ENCODE measurements at regions not wholly inside any gene's neighbourhood (a gene's known extent, or its start where the extent isn't known, plus 50 kb on each side); places are given as distances from the start of the nearest gene placed in this dataset.

- DNase-seq (ENCODE audit: low read depth in 2 of 2), result no peak
Observed at GRCh38 chr5:167725741-167726140, 565.7 kb upstream of the WWC1 start.

DNA sequence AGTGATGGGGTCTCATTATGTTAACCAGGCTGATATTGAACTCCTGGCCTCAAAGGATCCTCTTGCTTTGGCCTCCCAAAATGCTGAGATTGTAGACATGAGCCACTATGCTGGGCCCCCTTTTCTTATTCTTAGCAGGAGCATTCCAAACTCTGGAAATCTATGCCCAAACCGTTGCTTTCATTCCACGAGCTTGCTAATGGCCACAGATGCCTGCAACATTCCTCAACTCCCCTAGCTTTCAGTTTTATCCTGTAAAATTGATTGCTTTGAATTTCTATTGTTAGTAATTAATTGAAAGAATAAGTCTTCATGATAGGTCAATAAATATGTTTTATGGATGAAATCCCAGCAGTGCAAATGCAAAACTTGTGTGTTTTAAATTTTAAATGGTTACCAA, 564.8 kb upstream of the WWC1 start:
- DNase-seq (ENCODE audit: low read depth in 2 of 2), result no peak

DNA sequence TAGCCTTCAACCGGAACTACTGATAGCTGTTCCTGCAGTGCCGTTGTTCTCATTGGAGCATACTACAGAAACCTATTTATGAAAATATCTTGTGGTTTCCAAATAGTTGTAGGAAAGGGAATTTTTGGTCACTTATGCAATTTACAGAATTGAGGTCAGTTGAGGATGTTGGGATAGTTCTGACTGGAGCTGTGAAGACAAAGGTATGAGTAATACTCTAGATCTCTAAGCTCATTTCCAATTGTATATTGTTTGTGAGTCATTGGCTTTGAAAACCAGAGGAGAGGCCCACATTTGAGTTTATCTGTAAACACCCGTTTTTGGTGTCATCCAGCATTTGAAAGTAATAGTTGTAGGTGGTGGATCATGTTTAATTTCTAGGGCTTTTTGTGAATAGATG, 561.3 kb upstream of the WWC1 start:
- no peak for DNase-seq (ENCODE audit: low read depth in 2 of 2)

GRCh38 chr5:167730656-167731055, 560.8 kb upstream of the WWC1 start:
- DNase-seq (ENCODE audit: low read depth in 2 of 2), result no peak

DNA sequence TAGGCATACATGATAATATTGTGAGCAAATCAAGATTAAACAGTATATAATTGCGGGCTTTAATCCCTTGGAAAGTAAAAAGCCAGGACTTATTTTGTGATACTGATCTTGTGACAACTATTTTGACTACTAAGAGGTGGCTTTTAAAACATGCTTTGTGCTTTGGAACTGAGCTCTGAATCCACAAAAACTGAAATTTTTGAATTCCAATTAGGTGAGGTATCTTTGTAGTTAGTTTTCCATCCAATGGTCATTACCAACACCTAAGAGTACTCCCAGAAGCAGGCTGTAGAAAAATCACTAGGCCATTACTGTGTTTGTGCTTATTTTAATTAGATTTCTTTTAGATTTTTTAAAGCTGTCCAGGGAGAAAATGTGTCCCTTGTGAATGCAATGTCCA, 559.5 kb upstream of the WWC1 start:
- DNase-seq (ENCODE audit: low read depth in 2 of 2), result no peak

DNA sequence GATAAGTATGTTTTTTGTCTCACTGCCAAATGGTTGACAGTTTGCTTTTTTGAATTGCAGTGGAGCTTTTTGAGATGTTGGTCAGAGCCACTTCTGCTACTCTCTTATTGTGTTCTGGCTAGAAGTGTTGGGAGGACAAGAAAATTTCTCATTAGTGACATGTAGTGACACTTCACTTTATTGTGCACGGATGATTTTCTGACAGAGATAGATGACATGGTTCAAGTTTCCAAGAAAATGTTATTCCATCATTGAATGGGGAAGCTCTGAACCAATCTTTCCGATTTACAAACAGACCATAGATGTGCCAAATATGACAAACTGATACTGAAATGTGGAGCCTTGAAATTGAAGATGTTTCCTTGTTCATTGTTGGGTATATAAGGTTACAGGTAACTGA, 558.9 kb upstream of the WWC1 start:
- no peak for DNase-seq (ENCODE audit: low read depth in 2 of 2)

DNA sequence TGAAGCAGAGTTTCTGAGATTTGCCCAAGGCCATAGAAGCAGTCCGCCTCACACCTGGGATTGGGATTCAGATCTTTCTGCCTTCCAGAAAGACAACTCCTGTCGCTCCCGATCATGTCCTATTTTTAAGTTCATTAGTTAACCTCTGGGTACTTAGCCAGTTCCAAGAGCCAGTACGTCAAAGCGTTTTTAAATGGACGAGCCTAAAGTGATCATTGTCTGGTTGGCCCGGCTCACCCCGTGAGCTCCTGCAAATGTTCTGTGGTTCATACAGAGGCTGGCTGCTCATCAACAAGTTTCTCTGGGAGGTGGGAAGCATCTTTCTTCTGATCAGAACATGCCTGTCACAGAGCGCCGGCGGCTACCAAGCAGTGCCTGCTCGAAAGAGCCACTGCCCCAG, 554.5 kb upstream of the WWC1 start:
- DNase-seq (ENCODE audit: low read depth in 2 of 2), result no peak

DNA sequence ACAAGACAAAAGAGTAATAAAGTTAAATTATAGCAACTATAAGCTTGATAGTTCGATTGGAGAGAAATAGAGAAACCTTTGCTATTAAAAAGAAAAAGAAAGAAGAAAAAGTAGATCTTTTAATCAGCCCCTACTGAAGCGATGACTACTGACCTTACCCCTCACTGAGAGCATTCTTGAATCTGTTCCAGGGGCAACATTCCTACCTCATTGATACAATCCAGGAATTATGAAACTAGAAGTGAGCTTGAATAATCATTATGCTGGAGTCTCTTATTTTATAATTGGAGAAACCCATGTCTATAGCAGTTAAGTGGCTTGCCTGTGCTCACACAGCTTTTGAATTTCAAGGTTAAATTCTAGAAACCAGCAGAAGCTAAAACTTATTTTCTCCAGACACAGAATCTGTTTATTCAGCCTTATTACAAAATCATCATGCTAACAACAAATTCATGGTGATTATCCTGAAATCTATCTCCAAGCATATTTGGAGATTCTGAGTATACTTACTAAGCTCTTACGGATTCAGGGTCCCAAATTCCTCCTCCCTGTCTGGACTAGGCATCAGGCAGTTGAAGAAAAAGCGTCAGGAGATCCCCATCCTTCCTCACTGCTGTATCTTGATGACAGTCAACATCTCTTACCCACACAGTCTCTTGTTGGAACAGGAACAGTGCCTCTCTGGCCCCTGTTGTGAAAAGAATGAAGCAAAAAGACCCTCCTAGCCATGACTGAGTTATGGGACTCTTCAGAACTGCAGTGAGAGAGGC, 547.6 kb upstream of the WWC1 start:
- no peak for DNase-seq (ENCODE audit: low read depth in 2 of 2)

DNA sequence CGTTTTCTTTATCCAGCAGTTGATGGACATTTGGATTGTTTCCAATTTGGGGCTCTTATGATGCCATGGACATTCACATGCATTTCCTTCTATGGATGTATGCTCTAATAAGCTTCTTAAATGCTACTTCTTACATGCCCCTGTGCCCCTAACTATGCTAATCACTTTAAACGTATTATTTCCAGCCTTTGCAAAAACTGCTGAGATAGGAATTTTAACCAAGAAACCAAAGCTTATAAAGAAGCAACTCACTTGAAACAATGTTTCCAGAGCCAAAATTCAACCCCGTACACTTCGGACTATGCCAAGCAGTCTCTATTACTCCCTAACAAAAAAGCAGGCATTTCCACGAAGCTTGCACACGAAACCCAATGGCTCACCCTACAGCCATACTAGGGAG, 545.6 kb upstream of the WWC1 start:
- DNase-seq (ENCODE audit: low read depth in 2 of 2), result no peak

DNA sequence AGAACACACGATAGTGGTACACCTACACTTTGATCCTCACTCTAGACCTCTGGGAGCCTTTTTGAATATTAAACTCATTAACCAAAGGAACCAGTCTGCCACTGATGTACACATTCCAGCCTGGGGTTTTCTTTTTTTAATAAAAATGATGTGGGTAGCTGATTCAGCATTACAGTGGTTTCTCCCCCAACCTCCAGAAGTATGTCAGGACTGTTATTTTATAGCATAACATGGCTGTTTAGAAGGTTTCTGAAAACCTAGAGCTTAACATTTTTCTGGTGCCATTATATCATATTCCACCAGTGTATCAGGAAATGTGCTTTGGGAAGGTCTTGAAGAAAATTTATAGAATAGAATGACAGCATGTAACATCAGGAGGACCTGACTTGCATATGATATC, 540.9 kb upstream of the WWC1 start:
- no peak for DNase-seq (ENCODE audit: low read depth in 2 of 2)

- DNase-seq (ENCODE audit: low read depth in 2 of 2), result no peak
Observed at GRCh38 chr5:167752936-167753335, 538.5 kb upstream of the WWC1 start.

DNA sequence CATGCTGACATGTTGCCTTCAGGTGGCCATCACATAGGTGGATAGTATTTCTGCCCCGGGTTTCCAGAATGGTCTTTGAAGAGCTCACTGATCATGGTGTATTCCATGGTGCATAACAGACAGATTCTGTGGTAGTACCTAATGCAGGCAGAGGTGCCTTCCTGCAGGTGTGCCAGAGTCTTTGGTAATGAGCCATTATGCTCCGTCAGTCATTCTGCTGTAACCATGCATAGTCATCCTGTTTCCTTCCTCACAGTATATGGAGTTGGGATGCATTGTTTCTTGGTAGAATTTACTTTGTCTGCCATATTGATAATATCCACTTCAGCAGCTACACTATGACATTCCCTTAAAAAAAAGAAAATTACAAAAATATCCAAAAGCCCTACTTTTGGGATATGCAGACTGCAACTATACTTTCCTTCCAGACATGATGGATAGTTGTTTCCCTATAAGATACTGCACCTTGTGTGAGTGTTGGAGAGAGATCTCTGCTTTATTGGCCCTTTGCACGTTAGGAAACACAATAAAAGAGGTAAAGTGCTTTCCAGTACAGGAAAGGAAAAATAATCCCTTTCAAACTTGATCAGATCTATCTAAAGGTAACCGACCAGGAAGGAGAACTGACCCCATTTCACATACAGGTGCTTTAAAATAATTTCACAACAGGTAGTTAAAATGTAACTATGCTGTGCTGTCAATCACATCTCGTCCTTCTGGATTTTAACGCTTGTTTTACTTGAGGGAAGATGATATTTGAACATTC, 537.5 kb upstream of the WWC1 start:
- no peak for DNase-seq (ENCODE audit: low read depth in 2 of 2)

GRCh38 chr5:167754501-167755021, 536.9 kb upstream of the WWC1 start:
- DNase-seq (ENCODE audit: low read depth in 2 of 2), result no peak

- no peak for DNase-seq (ENCODE audit: low read depth in 2 of 2)
Observed at GRCh38 chr5:167755420-167755819, 536.0 kb upstream of the WWC1 start.

DNA sequence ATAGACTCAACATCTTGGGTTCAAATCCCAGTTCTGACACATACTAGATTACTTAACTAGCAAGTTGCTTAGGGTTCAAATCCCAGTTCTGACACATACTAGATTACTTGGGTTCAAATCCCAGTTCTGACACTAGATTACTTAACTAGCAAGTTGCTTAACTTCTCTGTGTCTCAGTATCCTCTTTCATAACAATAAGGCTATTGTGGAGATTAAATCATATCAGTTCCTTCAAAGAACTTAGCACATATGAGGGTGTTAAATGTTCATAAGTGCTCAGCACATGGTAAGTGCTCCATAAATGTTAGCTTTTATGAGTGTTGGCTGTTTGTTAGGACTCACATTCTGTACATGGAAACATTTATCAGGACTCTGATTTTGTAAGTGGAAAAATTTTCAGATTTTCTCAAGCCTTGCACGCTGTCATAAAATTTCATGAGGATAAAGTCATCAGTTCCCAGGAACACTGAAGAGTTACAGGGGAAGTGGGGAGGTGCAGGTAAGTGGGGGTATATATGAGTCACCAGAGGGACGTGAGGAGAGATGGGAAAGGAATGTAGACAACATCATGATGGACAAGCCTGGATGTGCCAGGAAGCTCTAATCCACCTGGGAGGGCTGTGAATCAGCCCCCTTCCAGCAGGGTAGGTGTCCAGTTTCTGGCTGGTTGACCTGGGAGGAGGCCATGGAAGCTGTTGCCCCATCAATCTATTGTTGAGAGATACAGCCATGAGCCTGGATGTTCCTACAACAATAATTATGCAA, 532.2 kb upstream of the WWC1 start:
- DNase-seq (ENCODE audit: low read depth in 2 of 2), result no peak

DNA sequence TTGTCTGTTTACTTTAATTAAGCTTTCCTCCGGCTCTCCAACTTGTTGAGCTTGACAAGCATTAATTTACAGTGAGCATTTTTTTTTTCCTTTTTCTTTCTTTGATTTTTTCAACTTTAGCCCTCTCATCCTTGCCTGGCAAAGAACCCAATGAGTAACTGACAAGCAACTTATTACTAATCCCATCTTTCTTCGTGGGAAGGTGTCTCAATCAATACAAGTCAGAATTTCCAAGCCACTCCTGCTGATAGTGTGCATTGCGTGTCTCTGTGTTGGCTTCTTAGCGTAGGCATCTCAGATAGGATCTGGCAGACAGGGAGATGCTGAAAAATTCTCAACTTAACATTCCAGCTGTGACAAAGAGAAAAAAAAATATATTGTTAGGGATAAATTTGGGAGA, 527.7 kb upstream of the WWC1 start:
- DNase-seq (ENCODE audit: low read depth in 2 of 2), result no peak

DNA sequence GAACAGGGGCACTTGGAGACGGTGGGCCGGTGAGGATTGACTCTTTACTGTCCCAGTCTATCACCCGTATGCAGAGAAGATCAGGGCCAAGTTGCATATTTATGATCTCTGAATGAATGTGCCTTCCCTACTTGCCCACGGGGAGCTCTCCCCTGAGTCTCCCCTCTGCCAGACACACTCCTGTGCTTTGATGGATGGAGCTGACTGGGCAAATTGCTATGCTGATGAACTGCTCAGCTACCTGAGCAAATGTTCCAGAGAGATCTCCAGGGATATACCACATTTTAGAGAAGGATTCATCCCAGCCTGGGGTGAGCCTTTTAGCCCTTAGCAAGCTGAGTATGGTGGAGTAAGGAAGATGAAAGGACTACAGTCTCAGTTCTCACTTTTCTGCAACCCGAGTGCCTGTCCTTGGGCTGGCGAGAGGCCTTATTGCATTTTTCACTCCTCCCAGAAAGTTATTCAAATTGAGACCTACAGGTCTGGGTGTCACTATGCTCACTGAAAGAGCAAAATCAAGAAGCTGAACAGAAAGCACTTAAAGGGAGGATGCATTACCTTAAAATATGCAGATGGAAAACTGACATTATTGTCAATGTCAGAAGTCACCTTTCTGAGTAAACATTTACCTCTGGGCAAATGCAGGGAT, 526.7 kb upstream of the WWC1 start:
- DNase-seq (ENCODE audit: low read depth in 2 of 2), result no peak

DNA sequence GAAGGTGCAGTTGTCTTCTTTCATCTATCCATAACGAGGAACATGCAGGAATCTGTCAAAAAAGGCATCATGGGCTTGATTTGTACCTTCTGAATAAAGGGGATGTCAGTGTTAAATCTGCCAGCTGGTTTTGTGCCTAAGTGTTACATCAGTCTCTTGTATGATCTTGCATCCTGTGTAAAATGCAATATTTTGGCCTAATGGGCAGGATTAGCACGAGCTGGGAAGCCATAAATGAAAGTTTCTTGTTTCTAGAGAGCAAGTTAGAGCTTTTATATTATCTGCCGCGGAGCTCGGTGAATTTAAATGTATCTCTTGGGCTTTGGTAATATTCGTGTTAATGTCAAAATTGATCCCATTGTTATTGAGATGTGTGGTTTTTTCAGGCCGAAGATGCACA, 526.1 kb upstream of the WWC1 start:
- no peak for DNase-seq (ENCODE audit: low read depth in 2 of 2)

DNA sequence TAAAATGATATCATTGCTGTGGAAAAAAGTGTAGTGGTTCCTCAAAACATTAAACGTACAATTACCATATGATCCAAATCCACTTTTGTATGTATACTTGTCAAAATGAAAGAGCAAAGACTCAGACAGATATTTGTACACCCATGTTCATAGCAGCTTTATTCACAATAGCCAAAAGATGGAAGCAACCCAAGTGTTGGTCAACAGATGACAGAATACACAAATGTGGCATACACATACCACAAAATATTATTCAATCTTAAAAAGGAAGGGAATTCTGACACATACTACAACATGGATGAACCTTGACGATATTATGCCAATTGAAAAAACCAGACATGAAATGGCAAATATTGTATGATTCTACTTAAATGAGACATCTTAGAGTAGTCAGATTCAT, 524.5 kb upstream of the WWC1 start:
- DNase-seq (ENCODE audit: low read depth in 2 of 2), result no peak

GRCh38 chr5:167767795-167768194, 523.6 kb upstream of the WWC1 start:
- DNase-seq (ENCODE audit: low read depth in 2 of 2), result no peak

DNA sequence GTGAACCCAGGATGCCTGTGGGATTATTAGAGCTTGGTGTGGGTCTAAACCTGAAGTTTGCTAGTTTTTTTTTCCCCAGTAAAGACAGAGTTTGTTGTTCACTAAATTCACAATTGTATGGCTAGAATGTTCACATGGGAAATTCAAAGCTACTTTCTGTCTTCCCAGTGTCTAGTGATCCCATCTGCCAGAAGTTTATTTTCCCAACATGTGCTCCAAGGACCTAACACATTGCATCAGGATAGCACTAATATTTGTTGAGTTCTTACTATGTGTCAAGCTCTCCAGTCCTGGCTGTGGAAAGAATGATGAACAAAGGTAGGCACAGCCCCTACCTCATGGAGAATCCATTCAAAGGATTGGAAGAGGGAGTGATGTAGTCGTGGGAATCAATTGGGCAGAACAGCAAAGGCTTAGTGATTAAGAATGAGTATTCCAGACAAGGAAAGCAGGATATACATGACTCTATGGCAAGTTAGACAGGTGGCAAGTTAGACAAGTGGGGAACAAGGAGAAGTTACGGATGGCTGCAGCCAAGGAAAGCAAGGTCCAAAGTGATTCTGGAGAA, 521.5 kb upstream of the WWC1 start:
- no peak for DNase-seq (ENCODE audit: low read depth in 2 of 2)

- no peak for DNase-seq (ENCODE audit: low read depth in 2 of 2)
Observed at GRCh38 chr5:167770461-167770860, 521.0 kb upstream of the WWC1 start.
